NCI-H2196 treated with DMSO at 0.1 percent for 48 hours (cell line): ENCODE measurements at regions not wholly inside any gene's neighbourhood (a gene's known extent, or its start where the extent isn't known, plus 50 kb on each side); places are given as distances from the start of the nearest gene placed in this dataset.
"Not testable (repeated sequence)": the region's sequence is repeated elsewhere in the genome, so short reads cannot be mapped to it uniquely, and the experiment has no call there.

Experiments used
- DNase-seq: peaks from one replicate; lab custom pipeline; 2025; ENCODE audit not compliant: unreplicated experiment; lab: John Stamatoyannopoulos, UW

DNA sequence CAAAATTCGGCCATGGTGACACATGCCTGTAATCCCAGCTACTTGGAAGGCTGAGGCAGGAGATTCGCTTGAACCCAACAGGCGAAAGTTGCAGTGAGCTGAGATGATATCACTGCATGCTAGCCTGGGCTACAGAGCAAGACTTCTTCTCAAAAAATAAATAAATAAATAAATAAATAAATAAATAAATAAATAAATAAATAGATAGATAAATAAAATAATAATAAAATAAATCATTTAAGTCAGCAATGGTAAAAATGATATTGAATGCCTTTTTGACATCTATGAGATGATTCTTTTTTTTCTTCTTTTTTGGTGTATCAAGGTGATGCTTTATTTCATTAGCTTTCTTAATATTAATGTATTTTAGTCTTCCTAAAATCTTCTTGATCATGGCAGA, 221.7 kb upstream of the RXFP2 start:
- DNase-seq = no peak

DNA sequence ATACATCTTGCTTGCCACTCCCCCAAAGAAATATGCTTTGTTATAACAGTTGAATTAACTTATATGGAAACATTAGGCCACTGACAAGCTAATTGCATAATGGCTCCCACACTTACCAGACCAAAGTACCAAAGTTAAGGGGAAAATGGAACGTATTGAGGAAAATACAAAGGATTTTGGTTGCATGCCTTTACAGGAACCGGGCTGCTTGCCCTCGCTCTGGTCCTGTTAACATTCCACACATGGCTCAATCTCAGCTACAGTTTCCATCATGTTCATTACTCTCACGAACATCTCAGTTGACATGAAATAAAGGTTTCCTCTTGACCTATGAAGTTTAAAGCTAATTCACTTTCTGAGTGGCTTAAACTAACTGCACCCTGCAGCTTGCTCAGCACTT, 220.7 kb upstream of the RXFP2 start:
- DNase-seq = no peak

DNA sequence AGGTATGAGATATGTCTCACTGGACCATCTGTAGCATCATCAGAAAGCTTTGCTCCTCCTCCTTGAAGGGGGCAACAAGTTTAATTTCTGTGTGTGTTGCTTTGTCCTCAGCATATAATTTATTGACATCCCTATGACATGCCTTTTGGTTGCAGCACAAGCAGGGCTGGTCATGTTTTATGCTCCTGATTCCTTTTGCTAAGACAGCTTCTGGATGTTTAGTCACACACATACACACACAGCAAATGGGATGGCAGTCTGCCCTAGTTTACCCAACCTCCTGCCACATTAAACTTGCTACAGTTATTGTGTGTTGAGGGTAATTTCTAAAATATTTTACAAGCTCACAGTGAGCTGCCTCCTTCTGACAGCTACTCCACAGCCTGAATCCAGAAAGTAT, 217.9 kb upstream of the RXFP2 start:
- no peak for DNase-seq

DNA sequence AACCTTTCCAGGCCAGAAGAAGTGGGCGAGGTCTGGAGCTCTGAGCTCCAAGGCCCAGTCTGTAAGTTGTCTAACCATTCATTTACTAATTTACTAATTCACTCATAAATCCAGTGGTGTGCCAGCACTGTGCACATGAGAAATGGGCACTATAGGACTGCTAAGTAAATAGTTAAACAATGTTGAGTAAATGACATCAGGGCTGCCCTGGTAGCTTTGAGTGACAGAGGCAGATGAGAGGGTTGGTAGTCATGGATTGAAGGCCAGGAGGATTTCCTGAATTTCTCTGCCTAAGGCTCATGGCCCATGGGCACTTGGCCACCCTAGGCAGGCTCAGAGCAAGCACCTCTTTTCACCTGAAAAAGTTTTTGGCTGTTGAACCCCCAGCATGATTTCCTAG, 216.9 kb upstream of the RXFP2 start:
- no peak for DNase-seq

DNA sequence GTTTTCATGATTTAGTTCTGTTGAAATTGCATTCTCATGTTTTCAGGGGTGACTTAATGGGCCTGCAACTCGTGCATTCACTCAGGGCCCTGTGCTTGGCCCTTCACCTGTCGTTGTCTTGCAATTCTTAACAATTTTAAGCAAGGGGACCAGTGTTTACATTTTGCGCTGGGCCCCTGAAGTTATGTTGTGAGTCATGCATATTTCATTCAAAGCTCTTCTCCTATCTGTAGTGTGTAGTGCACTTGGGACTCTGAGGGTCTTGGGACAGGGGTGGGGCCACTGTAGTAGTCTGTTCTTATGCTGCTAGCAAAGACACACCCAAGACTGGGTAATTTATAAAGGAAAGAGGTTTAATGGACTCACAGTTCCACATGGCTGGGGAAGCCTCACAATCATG, 211.2 kb upstream of the RXFP2 start:
- no peak for DNase-seq

DNA sequence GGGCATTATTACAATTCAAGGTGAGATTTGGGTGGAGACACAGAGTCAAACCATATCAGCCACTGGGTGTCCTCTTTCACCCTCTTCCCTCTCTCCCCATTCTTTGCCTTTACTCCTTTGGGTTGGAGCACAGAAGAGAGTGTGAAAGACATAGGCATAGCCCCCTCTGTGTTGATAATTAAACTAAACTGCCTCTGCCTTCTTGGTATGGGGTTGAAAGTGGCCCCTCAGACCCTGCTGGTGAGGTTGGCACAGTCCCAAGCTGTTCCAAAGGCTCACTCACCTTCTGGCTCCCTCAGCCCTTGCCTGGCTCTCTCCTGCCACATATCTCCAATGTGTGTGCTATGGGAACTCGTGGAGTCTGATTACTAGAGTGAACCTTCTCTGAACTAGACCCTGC, 210.6 kb upstream of the RXFP2 start:
- DNase-seq = no peak

DNA sequence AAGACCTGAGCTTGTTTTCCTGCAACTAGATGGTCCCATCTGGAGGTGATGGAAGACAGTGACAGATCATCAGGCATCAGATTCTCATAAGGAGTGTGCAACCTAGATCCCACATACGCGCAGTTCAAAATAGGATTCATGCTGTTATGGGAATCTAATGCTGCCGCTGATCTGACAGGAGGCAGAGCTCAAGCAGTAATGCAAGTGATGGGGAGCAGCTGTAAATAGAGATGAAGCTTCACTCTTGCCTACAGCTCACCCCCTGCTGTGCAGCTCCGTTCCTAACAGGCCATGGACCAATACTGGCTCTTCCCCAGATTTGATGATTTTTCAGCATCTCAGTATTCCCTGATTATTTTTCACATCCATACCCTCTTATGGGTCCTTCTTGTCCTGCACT, 208.4 kb upstream of the RXFP2 start:
- no peak for DNase-seq

DNA sequence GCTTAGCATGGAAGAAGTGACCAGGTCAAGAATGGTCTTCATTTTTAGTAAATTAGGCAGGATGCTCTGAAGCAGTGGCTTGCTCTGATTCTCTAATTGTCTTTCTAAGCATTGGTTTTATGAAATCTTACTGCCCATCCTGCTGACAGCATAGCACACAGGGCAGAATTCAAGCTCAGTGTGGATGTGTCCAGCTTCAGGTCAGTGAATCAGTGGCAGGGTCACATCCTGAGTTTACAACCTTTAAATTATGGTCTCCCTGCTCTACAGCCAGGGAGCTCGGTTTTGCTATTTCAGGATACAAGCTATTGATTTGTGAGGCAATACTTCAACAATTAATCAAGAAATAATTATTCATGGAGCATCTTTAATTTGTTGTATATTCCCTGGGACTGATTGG, 202.3 kb upstream of the RXFP2 start:
- no peak for DNase-seq

DNA sequence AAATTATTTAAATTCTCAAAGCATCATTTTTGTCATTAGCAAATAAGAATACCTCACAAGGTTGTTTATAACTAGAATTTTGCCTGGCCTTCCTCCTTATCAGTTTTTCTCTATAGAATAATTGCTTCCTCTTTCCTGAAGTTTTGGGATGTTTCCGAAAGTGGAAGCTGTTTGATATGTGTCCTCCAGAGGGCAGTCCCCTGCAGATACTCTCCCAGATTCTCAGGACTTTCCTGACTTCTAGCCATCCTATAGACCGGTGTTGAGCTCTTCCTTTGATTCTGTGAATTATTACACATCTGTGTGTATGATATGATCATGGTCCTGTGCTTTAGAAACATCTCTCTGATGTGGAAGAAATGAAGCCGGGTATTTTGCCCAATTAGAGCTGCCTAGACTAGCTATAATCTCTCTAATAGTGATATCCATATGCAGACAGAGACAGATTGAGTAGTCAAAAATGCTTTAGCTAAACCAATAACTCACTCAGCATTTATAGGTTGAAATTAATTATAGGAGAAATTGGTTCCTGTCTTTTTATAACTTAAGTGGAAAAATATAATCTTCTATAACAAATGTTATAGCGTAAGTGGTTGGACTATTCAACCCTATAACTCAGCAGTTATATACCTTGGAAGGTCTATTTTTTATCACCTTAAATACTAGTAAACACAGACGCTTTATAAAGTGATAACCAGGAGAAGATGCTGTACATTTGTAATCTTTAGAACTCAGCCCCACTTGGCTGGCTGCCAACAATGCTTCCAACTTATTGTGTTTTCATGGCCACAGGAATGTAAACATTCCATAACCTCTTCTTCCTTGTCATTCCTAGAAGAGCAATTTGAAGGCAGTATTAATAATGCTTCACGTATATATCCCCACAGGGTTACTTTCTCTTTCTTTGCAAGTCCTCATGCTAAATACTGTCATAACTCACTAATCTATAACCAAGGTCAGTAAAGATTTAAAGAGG, 201.0 kb upstream of the RXFP2 start:
- DNase-seq = no peak

DNA sequence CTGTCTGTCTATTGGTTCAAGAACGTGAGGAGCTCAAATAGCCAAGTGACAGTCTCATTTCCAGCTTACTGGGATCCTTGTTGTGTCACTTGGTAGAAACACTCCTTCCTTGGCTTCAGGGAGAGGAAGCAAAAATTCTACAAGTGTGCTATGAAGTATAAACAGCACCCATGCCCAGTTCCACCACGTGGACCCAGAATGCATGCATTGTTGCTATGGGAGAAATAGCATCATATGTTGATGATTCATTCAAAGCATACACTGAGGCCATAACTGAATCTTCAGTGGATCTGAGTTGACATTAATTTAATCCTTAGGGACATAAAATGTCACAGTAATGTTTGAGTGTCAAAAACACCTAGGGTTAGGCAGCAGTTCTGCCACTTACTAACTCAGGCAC, 199.0 kb upstream of the RXFP2 start:
- DNase-seq = no peak

DNA sequence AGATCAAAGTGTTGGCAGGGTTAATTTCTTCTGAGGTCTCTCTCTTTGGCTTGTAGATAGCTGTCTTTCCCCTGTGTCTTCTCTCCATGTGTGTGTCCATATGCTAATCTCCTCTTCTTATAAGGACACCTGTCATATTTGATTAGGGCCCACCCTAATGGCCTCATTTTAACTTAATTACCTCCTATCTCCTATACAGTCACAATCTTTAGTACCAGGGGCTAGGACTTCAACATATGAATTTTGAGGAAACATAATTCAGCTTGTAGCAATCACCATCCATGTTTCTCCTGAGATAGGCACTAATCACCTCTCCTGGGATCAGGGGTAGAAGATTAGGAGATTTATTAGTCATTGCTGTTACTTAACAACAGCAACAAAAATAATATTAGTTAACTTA, 196.1 kb upstream of the RXFP2 start:
- DNase-seq = no peak

DNA sequence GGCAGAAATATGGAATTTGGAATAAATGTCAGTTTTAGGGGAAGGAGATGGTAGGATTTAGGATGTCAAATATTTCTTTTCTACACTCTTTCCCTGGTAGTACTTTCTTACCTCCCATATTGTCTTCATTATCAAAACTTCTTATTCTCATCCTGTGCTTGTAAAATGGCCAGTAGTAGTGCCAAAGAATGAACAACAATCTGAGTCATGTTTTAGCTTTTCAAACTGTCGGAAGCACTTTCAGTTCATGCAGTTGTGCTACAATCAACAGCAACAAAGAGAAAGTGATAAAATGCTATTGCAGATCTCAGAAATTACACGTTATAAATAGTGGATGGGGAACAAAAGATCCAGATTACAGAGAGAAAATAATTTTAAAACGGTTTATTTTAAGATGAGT, 193.7 kb upstream of the RXFP2 start:
- no peak for DNase-seq

DNA sequence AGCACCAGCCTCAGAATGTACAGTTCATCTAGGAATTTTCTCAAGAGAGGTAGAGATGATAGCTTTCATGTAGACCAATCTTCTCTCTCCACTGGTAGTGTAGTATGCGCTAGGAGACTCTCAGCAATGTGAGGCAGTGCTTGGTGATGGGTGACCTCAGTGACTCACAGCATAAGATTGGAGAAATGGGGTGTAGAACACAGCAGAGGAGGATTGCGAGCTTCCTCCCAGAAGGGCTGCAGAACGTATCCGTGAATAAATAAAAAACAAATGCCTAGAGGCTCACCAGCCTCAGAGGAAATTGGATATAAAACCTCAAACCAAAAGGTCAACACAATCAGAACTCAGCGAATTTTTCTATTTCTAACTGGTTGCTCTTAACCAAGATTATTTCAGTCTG, 182.9 kb upstream of the RXFP2 start:
- no peak for DNase-seq

DNA sequence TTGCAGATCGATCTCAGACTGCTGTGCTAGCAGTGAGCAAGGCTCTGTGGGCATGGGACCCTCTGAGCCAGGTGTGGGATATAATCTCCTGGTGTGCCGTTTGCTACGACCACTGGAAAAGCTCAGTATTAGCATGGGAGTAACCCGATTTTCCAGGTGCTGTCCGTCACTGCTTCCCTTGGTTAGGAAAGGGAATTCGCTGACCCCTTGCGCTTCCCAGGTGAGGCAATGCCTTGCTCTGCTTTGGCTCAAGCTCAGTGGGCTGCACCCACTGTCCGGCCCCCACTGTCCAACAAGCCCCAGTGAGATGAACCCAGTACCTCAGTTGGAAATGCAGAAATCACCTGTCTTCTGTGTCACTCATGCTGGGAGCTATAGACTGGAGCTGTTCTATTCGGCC, 155.1 kb upstream of the RXFP2 start:
- not testable (repeated sequence) for DNase-seq

DNA sequence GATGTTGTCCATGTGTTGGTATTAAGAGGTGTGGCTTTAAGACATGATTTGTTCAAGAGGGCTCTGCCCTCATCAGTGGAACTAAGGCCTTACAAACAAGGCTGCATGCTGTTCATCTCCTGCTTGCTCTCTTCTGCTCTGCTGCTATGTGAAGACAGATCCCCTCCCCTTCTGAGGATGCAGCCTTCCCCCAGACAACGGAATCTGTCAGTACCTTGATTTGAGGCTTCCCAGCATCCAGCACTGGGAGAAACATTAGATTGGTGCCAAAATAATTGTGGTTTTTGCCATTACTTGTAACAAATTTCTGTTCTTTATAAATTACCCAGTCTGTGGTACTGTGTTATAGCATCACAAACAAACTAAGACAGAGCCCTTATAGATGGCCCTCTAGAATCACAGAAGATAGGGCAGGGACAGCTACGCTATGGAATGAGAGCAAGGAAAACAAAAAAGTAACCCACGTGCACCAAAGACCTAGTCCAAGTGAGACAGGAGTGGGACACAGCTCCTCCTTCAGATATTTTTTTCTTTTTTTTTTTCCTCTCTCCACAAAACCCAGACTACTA, 151.5 kb upstream of the RXFP2 start:
- no peak for DNase-seq

DNA sequence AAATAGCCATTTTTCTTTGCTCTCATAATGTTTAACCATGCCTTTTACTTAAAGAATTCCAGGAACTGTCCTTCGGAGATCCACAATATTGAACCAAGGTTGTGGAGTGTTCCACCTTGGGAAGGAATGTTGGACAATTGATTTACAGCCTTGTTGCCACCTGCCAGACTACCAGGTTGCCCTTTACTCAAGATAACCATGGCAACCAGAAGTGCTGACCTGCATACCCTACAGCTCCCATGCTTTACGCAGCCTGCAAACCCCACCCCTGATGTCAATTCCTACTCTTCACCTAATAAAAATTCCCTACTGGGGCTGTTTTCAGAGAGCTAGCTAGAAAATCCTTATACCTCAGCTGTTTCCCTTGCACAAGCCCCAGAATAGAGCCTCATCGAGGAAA, 151.0 kb upstream of the RXFP2 start:
- no peak for DNase-seq

DNA sequence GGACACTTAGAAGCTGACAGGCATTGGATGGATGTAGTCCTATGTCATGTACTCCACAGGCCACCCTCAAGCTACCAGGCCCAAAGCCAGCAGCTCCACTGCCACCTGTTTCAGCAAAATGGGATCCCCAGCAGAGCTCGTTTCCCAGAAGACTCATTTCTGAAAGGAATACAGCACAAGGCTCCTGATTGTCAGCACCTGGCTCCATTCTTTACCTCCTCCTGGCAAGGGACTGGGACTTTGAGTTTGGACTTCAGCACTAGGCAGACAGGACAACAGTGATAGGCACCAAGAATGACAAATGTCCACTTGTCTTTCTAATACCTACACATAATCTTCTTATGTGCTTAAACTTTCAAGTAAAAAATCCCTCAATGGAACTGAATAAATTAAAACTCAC, 150.4 kb upstream of the RXFP2 start:
- DNase-seq = no peak

DNA sequence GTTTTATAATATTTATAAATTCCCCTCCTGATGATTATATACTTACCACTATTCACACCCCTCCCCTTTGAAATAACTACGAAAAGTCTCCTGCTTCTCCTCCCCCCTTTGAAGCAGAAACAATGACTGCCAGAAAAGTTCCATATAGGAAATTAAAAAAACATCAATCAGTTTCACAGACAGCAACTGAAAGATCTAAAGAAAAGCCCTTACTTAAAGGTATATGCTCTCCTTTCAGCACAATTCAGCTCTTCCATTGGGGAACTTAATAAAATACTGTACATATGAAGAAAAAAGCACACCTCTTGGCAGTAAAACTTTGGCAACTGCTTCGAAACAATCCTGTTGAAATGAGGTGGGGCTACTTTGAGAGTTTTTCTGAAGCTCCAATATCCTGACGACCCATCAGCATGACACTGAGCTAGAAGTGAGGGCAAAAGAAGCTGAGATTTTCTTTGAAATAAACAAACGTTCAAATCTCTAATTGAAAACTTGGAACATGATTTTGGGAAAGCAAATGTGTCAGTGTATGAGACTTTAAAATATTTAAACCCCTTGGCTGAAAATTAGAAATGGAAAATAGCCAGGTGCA, 147.6 kb upstream of the RXFP2 start:
- DNase-seq = no peak

DNA sequence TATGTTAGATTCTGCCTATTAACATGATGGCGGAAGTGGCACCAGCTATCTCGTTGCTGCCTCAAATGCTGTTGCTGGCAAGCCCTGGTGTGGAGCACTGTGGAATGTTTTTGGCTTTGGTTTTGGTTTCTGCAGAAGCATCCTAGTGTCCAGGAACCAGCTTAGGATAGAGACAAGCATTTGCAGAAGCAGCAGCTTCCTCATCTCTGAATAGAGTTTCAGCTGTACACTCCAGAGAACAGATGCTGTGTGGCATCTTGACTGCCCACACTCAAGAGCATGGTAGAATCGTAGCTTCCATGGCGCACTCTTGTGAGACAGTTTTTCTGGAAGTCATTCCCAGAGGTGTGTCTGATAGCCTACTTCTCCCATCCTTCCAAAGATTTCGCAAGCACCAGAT, 145.3 kb upstream of the RXFP2 start:
- no peak for DNase-seq

DNA sequence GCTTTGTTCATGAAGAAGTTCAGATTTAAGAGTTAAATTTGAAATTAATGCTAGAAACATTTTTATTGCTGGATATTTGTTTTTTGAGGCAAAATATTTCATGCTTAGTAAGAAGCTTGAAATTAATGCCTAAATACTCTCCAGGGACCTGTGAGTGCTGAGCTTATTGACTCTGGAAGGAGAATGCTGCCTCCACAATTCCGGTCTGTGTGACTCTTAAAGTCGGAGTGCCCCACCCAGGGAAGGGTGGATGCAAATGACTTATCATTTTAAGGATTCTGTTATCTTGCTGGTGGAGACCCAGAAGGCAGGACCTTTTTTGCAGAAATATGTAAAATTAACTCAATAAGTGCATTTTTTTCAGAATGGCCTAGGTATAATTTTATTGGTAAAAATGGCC, 143.8 kb upstream of the RXFP2 start:
- no peak for DNase-seq

DNA sequence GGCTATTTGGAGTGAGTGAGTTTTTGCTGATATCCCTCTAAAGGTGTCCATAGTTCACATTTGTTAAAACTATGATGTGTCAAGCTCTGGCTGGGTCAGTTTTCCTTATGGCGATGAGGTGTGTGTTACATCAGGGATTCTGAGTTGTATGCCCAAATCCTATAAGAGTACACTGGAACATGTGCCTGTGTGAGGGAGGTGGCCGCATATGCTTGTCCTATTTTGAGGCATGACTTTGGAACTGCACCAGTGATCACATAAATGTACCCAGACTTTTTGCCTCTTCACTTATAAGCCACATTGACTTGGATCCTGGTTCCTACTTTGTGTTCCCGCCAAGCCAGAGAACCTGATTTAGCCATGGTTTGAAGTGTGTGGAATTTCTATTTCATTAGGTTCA, 140.3 kb upstream of the RXFP2 start:
- no peak for DNase-seq

DNA sequence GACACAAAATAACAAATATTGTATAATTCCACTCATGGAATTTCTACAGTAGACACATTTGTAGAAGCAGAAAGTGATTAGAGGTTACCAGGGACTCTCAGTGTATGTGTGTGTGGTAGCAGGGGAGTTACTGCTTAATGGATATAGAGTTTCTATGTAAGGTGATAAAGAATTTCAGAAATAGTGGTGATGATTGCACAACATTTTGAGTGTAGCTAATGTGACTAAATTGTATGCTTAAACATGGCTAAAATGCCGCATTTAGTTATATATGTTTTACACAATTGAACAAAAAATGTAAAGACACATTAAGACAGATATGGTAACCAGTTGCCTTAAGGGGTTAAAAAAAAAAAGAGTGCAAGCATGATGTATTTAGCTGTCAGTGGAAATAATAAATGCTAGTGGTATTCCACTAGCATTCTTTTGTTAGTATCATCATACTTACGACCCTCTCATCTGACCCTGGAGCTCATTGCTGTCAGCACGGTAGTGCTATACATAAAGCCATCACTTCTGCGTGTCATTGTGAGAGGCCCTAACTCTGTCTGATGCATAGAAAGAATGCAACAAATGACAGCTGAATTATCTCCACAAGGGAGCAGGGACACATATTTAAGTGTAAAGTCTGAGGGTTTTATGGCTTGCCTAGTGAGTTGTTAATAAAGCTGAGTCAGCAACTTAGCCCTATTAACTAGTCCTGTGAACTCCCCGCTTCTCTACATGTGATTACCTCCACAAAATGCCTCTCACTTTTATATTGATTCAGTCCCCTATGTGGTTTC, 134.1 kb upstream of the RXFP2 start:
- no peak for DNase-seq
